ENCODE measurements at regions not wholly inside any gene's neighbourhood (a gene's known extent, or its start where the extent isn't known, plus 50 kb on each side); places are given as distances from the start of the nearest gene placed in this dataset.

DNA sequence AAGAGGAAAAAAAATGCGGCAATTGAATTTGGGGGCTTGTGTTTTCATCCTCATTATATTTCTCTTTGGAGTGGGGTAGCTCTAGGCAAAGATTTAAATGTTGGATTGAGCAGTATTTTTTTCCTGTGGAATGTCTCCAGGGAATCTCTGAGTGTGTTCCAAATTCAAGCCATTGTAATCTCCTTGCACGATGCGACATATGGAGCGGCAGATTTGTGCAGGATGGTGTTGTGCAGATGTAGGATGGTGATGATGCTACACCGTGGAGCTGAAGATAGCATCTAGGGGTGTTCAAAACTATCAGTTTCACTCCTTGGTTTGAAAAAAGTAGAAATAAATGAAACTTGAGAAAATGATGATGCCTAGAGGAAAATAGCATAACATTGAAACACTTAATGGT is 777.5 kb upstream of the EPHA7 start:
- CTCF ChIA-PET: no interaction called here
- TF ChIP-seq ZNF384 (IDR thresholded peaks at IDR 0.05): no peak
- POLR2A ChIA-PET: no interaction called here
- DNase-seq (ENCODE audit: extremely low spot score): no peak

DNA sequence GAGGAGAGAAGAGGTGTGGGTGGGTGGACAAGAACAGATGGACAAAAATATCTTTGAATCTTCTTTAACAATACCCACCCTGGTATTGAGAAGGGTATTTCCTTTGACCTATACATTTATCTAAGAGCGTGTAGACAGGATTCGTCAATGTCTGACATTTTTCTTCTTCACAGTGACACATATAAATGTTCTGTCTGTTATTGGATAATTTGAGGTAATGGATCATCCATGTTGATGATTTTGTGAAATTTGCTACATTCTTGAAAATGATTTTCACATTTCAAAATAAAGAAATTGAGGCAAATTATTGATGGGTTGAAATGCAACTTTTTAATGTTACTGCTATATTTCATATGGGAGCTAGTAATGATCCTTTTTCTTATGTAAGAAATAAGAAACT is 770.7 kb upstream of the EPHA7 start:
- TF ChIP-seq L3MBTL2 (conservative IDR thresholded peaks at IDR 0.05): no peak
- no peak for TF ChIP-seq ELF4 (IDR thresholded peaks at IDR 0.05)
- no peak for TF ChIP-seq FOXM1 (IDR thresholded peaks at IDR 0.05; ENCODE audit: borderline replicate concordance)
- TF ChIP-seq BHLHE40 (IDR thresholded peaks at IDR 0.05; ENCODE audit: borderline replicate concordance): no peak
- no peak for TF ChIP-seq CTBP1 (IDR thresholded peaks at IDR 0.05; ENCODE audit: borderline replicate concordance)
- TF ChIP-seq ARNT (IDR thresholded peaks at IDR 0.05): no peak
- TF ChIP-seq SUZ12 (IDR thresholded peaks at IDR 0.05): no peak
- no peak for TF ChIP-seq TARDBP (IDR thresholded peaks at IDR 0.05)
- TF ChIP-seq HDGF (IDR thresholded peaks at IDR 0.05; ENCODE audit: borderline replicate concordance): no peak
- no peak for TF ChIP-seq PKNOX1 (IDR thresholded peaks at IDR 0.05)
- no peak for TF ChIP-seq FOXK2 (IDR thresholded peaks at IDR 0.05)
- TF ChIP-seq FOXA1 (IDR thresholded peaks at IDR 0.05): no peak
- no peak for TF ChIP-seq NFRKB (IDR thresholded peaks at IDR 0.05)
- no peak for DNase-seq (ENCODE audit: extremely low spot score)
- ChIA-PET POLR2A (no interaction called here), CTCF (no interaction called here)

DNA sequence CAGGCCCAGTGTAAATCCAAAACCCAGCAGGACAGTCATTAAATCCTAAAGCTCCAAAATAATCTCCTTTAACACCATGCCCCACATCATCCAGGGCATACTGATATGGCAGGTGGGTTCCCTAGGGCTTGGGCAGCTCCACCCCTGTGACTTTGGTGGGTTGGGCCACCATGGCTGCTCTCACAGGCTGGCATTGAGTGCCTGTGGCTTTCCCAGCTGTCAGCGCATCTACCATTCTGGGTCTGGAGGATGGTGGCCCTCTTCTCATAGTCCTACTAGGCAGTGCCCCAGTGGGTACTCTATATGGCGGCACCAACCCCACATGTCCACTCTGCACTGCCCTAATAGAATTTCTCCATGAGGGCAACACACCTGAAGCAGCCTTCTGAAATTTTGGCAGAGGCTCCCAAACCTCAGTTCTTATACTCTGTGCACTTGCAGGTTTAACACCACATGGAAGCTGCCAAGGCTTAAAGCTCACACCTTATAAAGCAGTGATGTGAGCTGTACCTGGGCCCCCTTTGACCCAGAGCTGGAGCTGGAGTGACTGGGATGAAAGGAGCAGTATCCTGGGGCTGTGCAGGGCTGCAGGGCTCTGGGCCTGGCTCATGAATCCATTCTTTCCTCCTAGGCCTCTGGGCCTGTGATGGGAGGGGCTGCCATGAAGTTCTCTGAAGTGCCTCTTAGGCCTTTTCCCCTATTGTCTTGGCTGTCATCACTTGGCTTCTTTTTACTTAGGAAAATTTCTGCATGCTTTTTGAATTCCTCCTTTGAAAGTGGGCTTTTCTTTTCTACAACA is 765.5 kb upstream of the EPHA7 start:
- POLR2A ChIA-PET: no interaction called here
- CTCF ChIA-PET: no interaction called here
- DNase-seq (ENCODE audit: extremely low spot score): no peak
- no peak for TF ChIP-seq ARNT (IDR thresholded peaks at IDR 0.05)
- TF ChIP-seq BHLHE40 (IDR thresholded peaks at IDR 0.05; ENCODE audit: borderline replicate concordance): no peak
- TF ChIP-seq TARDBP (IDR thresholded peaks at IDR 0.05): no peak
- no peak for TF ChIP-seq NFRKB (IDR thresholded peaks at IDR 0.05)
- TF ChIP-seq ZNF384 (IDR thresholded peaks at IDR 0.05): no peak
- no peak for TF ChIP-seq SUZ12 (IDR thresholded peaks at IDR 0.05)
- TF ChIP-seq ELF4 (IDR thresholded peaks at IDR 0.05): no peak
- TF ChIP-seq PKNOX1 (IDR thresholded peaks at IDR 0.05): no peak
- no peak for TF ChIP-seq L3MBTL2 (conservative IDR thresholded peaks at IDR 0.05)
- no peak for TF ChIP-seq CTBP1 (IDR thresholded peaks at IDR 0.05; ENCODE audit: borderline replicate concordance)
- TF ChIP-seq FOXM1 (IDR thresholded peaks at IDR 0.05; ENCODE audit: borderline replicate concordance): no peak
- TF ChIP-seq HDGF (IDR thresholded peaks at IDR 0.05; ENCODE audit: borderline replicate concordance): no peak
- no peak for TF ChIP-seq FOXA1 (IDR thresholded peaks at IDR 0.05)
- no peak for TF ChIP-seq SP1 (IDR thresholded peaks at IDR 0.05)
- TF ChIP-seq FOXK2 (IDR thresholded peaks at IDR 0.05): no peak
- no peak for TF ChIP-seq LEF1 (IDR thresholded peaks at IDR 0.05; ENCODE audit: borderline replicate concordance)

DNA sequence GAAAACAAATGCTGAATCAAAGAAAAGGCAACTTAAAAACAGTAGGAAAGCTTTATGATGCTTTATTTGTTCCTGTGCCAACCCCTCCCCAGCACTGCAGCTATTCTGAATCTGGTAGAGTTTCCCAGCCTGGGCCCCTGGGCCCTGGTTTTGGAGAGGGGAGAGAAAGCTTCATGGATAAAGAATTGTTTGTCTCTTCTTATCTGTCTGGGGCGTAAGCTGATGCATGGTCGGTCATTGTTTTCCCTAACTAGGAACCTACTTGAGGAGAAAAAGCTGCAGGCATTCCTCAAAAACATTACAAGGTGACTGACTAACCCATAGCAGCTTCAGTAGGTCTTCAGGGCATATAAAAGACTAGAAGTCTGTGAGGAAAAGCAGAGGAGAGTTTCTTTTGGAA is 758.1 kb upstream of the EPHA7 start:
- TF ChIP-seq SP1 (IDR thresholded peaks at IDR 0.05) (no peak), LEF1 (IDR thresholded peaks at IDR 0.05; ENCODE audit: borderline replicate concordance) (no peak), CTBP1 (IDR thresholded peaks at IDR 0.05; ENCODE audit: borderline replicate concordance) (no peak), ARNT (IDR thresholded peaks at IDR 0.05) (no peak), ZNF384 (IDR thresholded peaks at IDR 0.05) (no peak), BHLHE40 (IDR thresholded peaks at IDR 0.05; ENCODE audit: borderline replicate concordance) (no peak), FOXM1 (IDR thresholded peaks at IDR 0.05; ENCODE audit: borderline replicate concordance) (no peak), NFRKB (IDR thresholded peaks at IDR 0.05) (no peak), ELF4 (IDR thresholded peaks at IDR 0.05) (no peak), FOXK2 (IDR thresholded peaks at IDR 0.05) (no peak)
- no peak for DNase-seq (ENCODE audit: extremely low spot score)
- ChIA-PET CTCF (no interaction called here), POLR2A (no interaction called here)

GRCh38 chr6:94175465-94175864 is 756.1 kb upstream of the EPHA7 start:
- TF ChIP-seq CTBP1 (IDR thresholded peaks at IDR 0.05; ENCODE audit: borderline replicate concordance) (no peak), PKNOX1 (IDR thresholded peaks at IDR 0.05) (no peak), SUZ12 (IDR thresholded peaks at IDR 0.05) (no peak), HDGF (IDR thresholded peaks at IDR 0.05; ENCODE audit: borderline replicate concordance) (no peak), L3MBTL2 (conservative IDR thresholded peaks at IDR 0.05) (no peak), FOXK2 (IDR thresholded peaks at IDR 0.05) (no peak), ZNF384 (IDR thresholded peaks at IDR 0.05) (no peak), TARDBP (IDR thresholded peaks at IDR 0.05) (no peak), ARNT (IDR thresholded peaks at IDR 0.05) (no peak), BHLHE40 (IDR thresholded peaks at IDR 0.05; ENCODE audit: borderline replicate concordance) (no peak), FOXA1 (IDR thresholded peaks at IDR 0.05) (no peak), SP1 (IDR thresholded peaks at IDR 0.05) (no peak), LEF1 (IDR thresholded peaks at IDR 0.05; ENCODE audit: borderline replicate concordance) (no peak), FOXM1 (IDR thresholded peaks at IDR 0.05; ENCODE audit: borderline replicate concordance) (no peak), ELF4 (IDR thresholded peaks at IDR 0.05) (no peak), NFRKB (IDR thresholded peaks at IDR 0.05) (no peak)
- CTCF ChIA-PET: no interaction called here

GRCh38 chr6:94163877-94164276 is 744.5 kb upstream of the EPHA7 start:
- CTCF ChIA-PET: no interaction called here
- POLR2A ChIA-PET: no interaction called here
- no peak for TF ChIP-seq CTBP1 (IDR thresholded peaks at IDR 0.05; ENCODE audit: borderline replicate concordance)
- TF ChIP-seq SP1 (IDR thresholded peaks at IDR 0.05): no peak
- no peak for TF ChIP-seq L3MBTL2 (conservative IDR thresholded peaks at IDR 0.05)
- no peak for TF ChIP-seq ELF4 (IDR thresholded peaks at IDR 0.05)
- no peak for TF ChIP-seq FOXA1 (IDR thresholded peaks at IDR 0.05)
- TF ChIP-seq FOXM1 (IDR thresholded peaks at IDR 0.05; ENCODE audit: borderline replicate concordance): no peak
- TF ChIP-seq ARNT (IDR thresholded peaks at IDR 0.05): no peak
- no peak for TF ChIP-seq FOXK2 (IDR thresholded peaks at IDR 0.05)
- TF ChIP-seq PKNOX1 (IDR thresholded peaks at IDR 0.05): no peak
- no peak for TF ChIP-seq ZNF384 (IDR thresholded peaks at IDR 0.05)
- TF ChIP-seq BHLHE40 (IDR thresholded peaks at IDR 0.05; ENCODE audit: borderline replicate concordance): no peak
- no peak for DNase-seq (ENCODE audit: extremely low spot score)

More at GRCh38 chr6:94175465-94175864, 756.1 kb upstream of the EPHA7 start:
- DNase-seq (ENCODE audit: extremely low spot score): no peak
- POLR2A ChIA-PET: no interaction called here
